IMR-90 (cell line): ENCODE measurements at regions not wholly inside any gene's neighbourhood (a gene's known extent, or its start where the extent isn't known, plus 50 kb on each side); places are given as distances from the start of the nearest gene placed in this dataset.

Experiments
- ATAC-seq: fragments of 200-7000 bp; cut with Tn5 transposase; 2 replicates; pipeline ENCODE4 v1.9.1; 2020; ENCODE audit warnings: low read depth, mild to moderate bottlenecking, moderate library complexity
- BruUV-seq: library from RNA; stranded (reverse); fragments of 400-500 nt; replicated peaks from 2 replicates; lab custom pipeline; 2021; lab: Mats Ljungman, UMichigan
- CTCF ChIA-PET: fragments of 300-600 bp; formaldehyde crosslinking; extraction: SDS; loops from one replicate; lab custom pipeline; 2021; ENCODE audit warnings: antibody characterized with exemption; lab: Yijun Ruan, JAX
- POLR2A ChIA-PET: fragments of 300-600 bp; sonication (Branson Sonifier 250); formaldehyde crosslinking; loops from one replicate; lab custom pipeline; 2022; ENCODE audit warnings: antibody characterized with exemption; ENCODE audit not compliant: unreplicated experiment; lab: Charles Lee
- DNase-seq: peaks from one replicate; pipeline ENCODE4 v3.0.0; 2013
- H2AFZ ChIP-seq: replicated peaks from 2 replicates; pipeline ENCODE3; 2013; ENCODE audit warnings: low read length, mild to moderate bottlenecking; ENCODE audit not compliant: poor library complexity
- H2AK5ac ChIP-seq: 2 replicates; pipeline ENCODE4 v1.6.1; 2013; ENCODE audit warnings: low read depth, low read length, inconsistent platforms
- H2AK9ac ChIP-seq: replicated peaks from 2 replicates; pipeline ENCODE3; 2013; ENCODE audit warnings: mild to moderate bottlenecking, low read depth, low read length, moderate library complexity; ENCODE audit not compliant: poor library complexity
- H2BK120ac ChIP-seq: 2 replicates; pipeline ENCODE4 v1.6.1; 2013; ENCODE audit warnings: low read depth, low read length, inconsistent platforms
- H2BK15ac ChIP-seq: 3 replicates; pipeline ENCODE4 v1.6.1; 2013; ENCODE audit warnings: low read depth, low read length, inconsistent platforms
- H2BK20ac ChIP-seq: 2 replicates; pipeline ENCODE4 v1.6.1; 2013; ENCODE audit warnings: low read depth, mild to moderate bottlenecking, inconsistent platforms, low read length, moderate library complexity
- H2BK5ac ChIP-seq: 2 replicates; pipeline ENCODE4 v1.6.1; 2013; ENCODE audit warnings: mild to moderate bottlenecking, low read depth, low read length, inconsistent platforms; ENCODE audit not compliant: poor library complexity, severe bottlenecking
- H3K14ac ChIP-seq: replicated peaks from 2 replicates; pipeline ENCODE4 v1.6.1; 2013; ENCODE audit warnings: low read depth, low read length, inconsistent platforms
- H3K18ac ChIP-seq: 2 replicates; pipeline ENCODE4 v1.6.1; 2013; ENCODE audit warnings: low read depth, low read length, control low read depth
- H3K23ac ChIP-seq: 2 replicates; pipeline ENCODE4 v1.6.1; 2013; ENCODE audit warnings: low read depth, low read length, inconsistent platforms
- H3K27ac ChIP-seq: 2 replicates; pipeline ENCODE4 v1.5.1; 2013; ENCODE audit warnings: mild to moderate bottlenecking, control low read depth, low read length; ENCODE audit not compliant: insufficient read depth
- H3K27me3 ChIP-seq: 2 replicates; pipeline ENCODE4 v1.6.1; 2013; ENCODE audit warnings: low read length; ENCODE audit not compliant: control insufficient read depth, insufficient read depth
- H3K36me3 ChIP-seq: 2 replicates; pipeline ENCODE4 v1.6.1; 2013; ENCODE audit warnings: low read length, mixed read lengths; ENCODE audit not compliant: control insufficient read depth, insufficient read depth
- H3K4ac ChIP-seq: 2 replicates; pipeline ENCODE4 v1.6.1; 2013; ENCODE audit warnings: low read depth, low read length, inconsistent platforms
- H3K4me1 ChIP-seq: 2 replicates; pipeline ENCODE4 v1.6.1; 2013; ENCODE audit warnings: low read length, mixed read lengths; ENCODE audit not compliant: control insufficient read depth, insufficient read depth
- H3K4me2 ChIP-seq: 2 replicates; pipeline ENCODE4 v1.6.1; 2013; ENCODE audit warnings: low read depth, mild to moderate bottlenecking, control low read depth, low read length, moderate library complexity
- H3K4me3 ChIP-seq: 2 replicates; pipeline ENCODE4 v1.5.1; 2013; ENCODE audit warnings: low read depth, mild to moderate bottlenecking, control low read depth, low read length, moderate library complexity; ENCODE audit not compliant: insufficient read depth
- H3K56ac ChIP-seq: 2 replicates; pipeline ENCODE4 v1.6.1; 2013; ENCODE audit warnings: low read length, inconsistent platforms; ENCODE audit not compliant: insufficient read depth; ENCODE audit errors: extremely low read depth
- H3K79me1 ChIP-seq, 2 experiments: 2 replicates each; pipeline ENCODE4 v1.6.1; 2013; ENCODE audit warnings: low read length in 2 of 2, inconsistent platforms in 1 of 2, low read depth in 1 of 2
- H3K9ac ChIP-seq: 2 replicates; pipeline ENCODE4 v1.6.1; 2013; ENCODE audit warnings: low read depth, low read length, control low read depth
- H3K9me1 ChIP-seq: 2 replicates; pipeline ENCODE4 v1.6.1; 2013; ENCODE audit warnings: low read length, inconsistent platforms; ENCODE audit not compliant: insufficient read depth
- H3K9me3 ChIP-seq: 2 replicates; pipeline ENCODE4 v1.6.1; 2013; ENCODE audit warnings: low read length; ENCODE audit not compliant: control insufficient read depth, insufficient read depth
- H4K20me1 ChIP-seq: 2 replicates; pipeline ENCODE4 v1.6.1; 2013; ENCODE audit warnings: low read length, inconsistent platforms; ENCODE audit not compliant: insufficient read depth
- H4K5ac ChIP-seq: 2 replicates; pipeline ENCODE4 v1.6.1; 2013; ENCODE audit warnings: mild to moderate bottlenecking, low read depth, low read length, control low read depth
- H4K8ac ChIP-seq, 2 experiments: 2 replicates each; pipeline ENCODE4 v1.6.1; 2013; ENCODE audit warnings: low read depth in 2 of 2, low read length in 2 of 2, control low read depth in 1 of 2, inconsistent platforms in 1 of 2
- H4K91ac ChIP-seq: 2 replicates; pipeline ENCODE4 v1.6.1; 2013; ENCODE audit warnings: low read depth, low read length, inconsistent platforms; ENCODE audit not compliant: insufficient read depth
- CEBPB ChIP-seq: IDR thresholded peaks from 2 replicates; pipeline ENCODE4 v1.6.1; 2012; ENCODE audit warnings: low read depth, low read length, improper control_type of control experiment
- ELK1 ChIP-seq: fragments of 150-350 bp; IDR thresholded peaks from 2 replicates; pipeline ENCODE4 v1.6.1; 2016; ENCODE audit warnings: low read depth, mild to moderate bottlenecking, low read length, moderate library complexity, borderline replicate concordance
- MAFK ChIP-seq: IDR thresholded peaks from 2 replicates; pipeline ENCODE4 v1.6.1; 2012; ENCODE audit warnings: low read depth, low read length, improper control_type of control experiment
- MAZ ChIP-seq: IDR thresholded peaks from 2 replicates; pipeline ENCODE4 v1.6.1; 2012; ENCODE audit warnings: low read depth, mild to moderate bottlenecking, low read length, improper control_type of control experiment, moderate library complexity, borderline replicate concordance
- MXI1 ChIP-seq: IDR thresholded peaks from 2 replicates; pipeline ENCODE4 v1.6.1; 2012; ENCODE audit warnings: low read depth, mild to moderate bottlenecking, low read length, moderate library complexity, borderline replicate concordance
- RAD21 ChIP-seq: IDR thresholded peaks from 2 replicates; pipeline ENCODE4 v1.6.1; 2012; ENCODE audit warnings: low read length, improper control_type of control experiment
- RFX5 ChIP-seq: IDR thresholded peaks from 2 replicates; pipeline ENCODE4 v1.8.0; 2012; ENCODE audit warnings: low read depth, mild to moderate bottlenecking, low read length, moderate library complexity
- WGBS, 2 experiments: methylation state at CpG; one replicate each; pipeline versions ENCODE4 v1.1.5 to v1.1.7; 2013; ENCODE audit warnings: missing lambda C conversion rate in 2 of 2; ENCODE audit not compliant: insufficient read length in 1 of 2; ENCODE audit errors: extremely low coverage in 2 of 2; 5-methylcytosine and 5-hydroxymethylcytosine counted together
- dilution Hi-C: fragments of 300-500 bp; cut with HindIII; formaldehyde crosslinking; loops from one replicate; pipeline ENCODE4 v1.14.3; 2018; ENCODE audit warnings: low sequenced_read_pairs; ENCODE audit not compliant: unreplicated experiment
- in situ Hi-C: fragments of 300-500 bp; cut with MboI; formaldehyde crosslinking; loops from 3 replicates; pipeline ENCODE4 v1.14.3; 2019; ENCODE audit warnings: low sequenced_read_pairs, inconsistent platforms, mixed read lengths
- intact Hi-C: fragments of 100-400 bp; cut with micrococcal nuclease; formaldehyde crosslinking; loops from 2 replicates; pipeline ENCODE4 v1.10.0; 2022

GRCh38 chr6:104640150-104640700 is 219.5 kb downstream of the HACE1 start:
- H3K36me3 ChIP-seq: no peaks in the 10 kb centered on the region
- in situ Hi-C loops (no loop called here), intact Hi-C loops (no loop called here), dilution Hi-C loops (no loop called here)
- no peaks in the 10 kb centered on the region for H3K27me3 ChIP-seq
- no peak overlapping the region for H3K27ac ChIP-seq
- DNase-seq: no peak
- ChIA-PET CTCF (interaction anchor here (1.4 kb wide), 1 partner anchor 10 kb away, joined by 3 read pairs; no protein-coding TSS in a partner anchor), POLR2A (no interaction called here)
- no peak overlapping the region for H3K4me2 ChIP-seq
- no peak overlapping the region for H3K23ac ChIP-seq
- no peak overlapping the region for H3K18ac ChIP-seq
- no peaks in the 10 kb centered on the region for H3K9me3 ChIP-seq
- no peak overlapping the region for H4K8ac ChIP-seq
- no peaks in the 10 kb centered on the region for H3K4me1 ChIP-seq
- no peaks in the 10 kb centered on the region for H3K9me1 ChIP-seq
- no peak overlapping the region for H3K14ac ChIP-seq
- no peak overlapping the region for H3K4ac ChIP-seq
- H3K56ac ChIP-seq: no peak overlapping the region
- H2BK120ac ChIP-seq: no peak overlapping the region
- TF ChIP-seq MXI1: no peak
- TF ChIP-seq MAZ: no peak
- TF ChIP-seq CEBPB: no peak
- TF ChIP-seq RAD21: no peak
- TF ChIP-seq ELK1: no peak
- TF ChIP-seq MAFK: no peak
- no peak for TF ChIP-seq RFX5
- no peak overlapping the region for H3K9ac ChIP-seq
- H2BK15ac ChIP-seq: no peak overlapping the region
- H4K20me1 ChIP-seq: no peaks in the 10 kb centered on the region
- H2BK20ac ChIP-seq: no peak overlapping the region
- H4K5ac ChIP-seq: no peak overlapping the region
- no peak overlapping the region for H2BK5ac ChIP-seq
- BruUV-seq: no TSS peak
- no peaks in the 10 kb centered on the region for H3K79me1 ChIP-seq
- WGBS, 2 experiments: no CpG with 5 or more reads among the region's 5 CpGs
- H2AK9ac ChIP-seq: no peak overlapping the region
- no peak overlapping the region for H2AFZ ChIP-seq
- no peak overlapping the region for H4K91ac ChIP-seq
- no peak overlapping the region for H2AK5ac ChIP-seq
- no peak overlapping the region for H3K4me3 ChIP-seq
- ATAC-seq: no peak
